Spleen (tissue), 11 donors: ENCODE measurements at regions not wholly inside any gene's neighbourhood (a gene's known extent, or its start where the extent isn't known, plus 50 kb on each side); places are given as distances from the start of the nearest gene placed in this dataset.

ENCODE experiments used
- DNase-seq: peaks from one replicate; pipeline ENCODE4 v3.0.0-alpha.2; 2020
- H3K27ac ChIP-seq, 8 donors: fragments of 200-600 bp; sonication (generic) in 7 of 8; 1 replicate in 4 of 8; 2 replicates in 4 of 8; pipeline versions ENCODE4 v1.5.0 to v1.8.0; 2016 to 2021; ENCODE audit warnings: inconsistent platforms in 4 of 8, mild to moderate bottlenecking in 4 of 8, moderate library complexity in 1 of 8
- H3K27me3 ChIP-seq, 7 donors: fragments of 200-600 bp; sonication (generic) in 6 of 7; replicated peaks in 1 of 7; 1 replicate in 4 of 7; 2 replicates in 3 of 7; pipeline versions ENCODE4 v1.5.0 to v1.8.0; 2016 to 2021; ENCODE audit warnings: inconsistent platforms in 3 of 7, mild to moderate bottlenecking in 1 of 7
- H3K36me3 ChIP-seq, 6 donors: fragments of 200-600 bp; sonication (generic) in 5 of 6; 1 replicate in 4 of 6; 2 replicates in 2 of 6; pipeline versions ENCODE4 v1.5.0 to v1.8.0; 2016 to 2021; ENCODE audit warnings: inconsistent platforms in 2 of 6
- H3K4me1 ChIP-seq, 6 donors: fragments of 200-600 bp; sonication (generic) in 5 of 6; 1 replicate in 3 of 6; 2 replicates in 3 of 6; pipeline versions ENCODE4 v1.5.0 to v1.8.0; 2016 to 2021; ENCODE audit warnings: inconsistent platforms in 3 of 6
- H3K4me3 ChIP-seq, 8 donors: fragments of 200-600 bp; sonication (generic) in 7 of 8; 1 replicate in 4 of 8; 2 replicates in 4 of 8; pipeline versions ENCODE4 v1.5.0 to v1.8.0; 2016 to 2021; ENCODE audit warnings: inconsistent platforms in 4 of 8, mild to moderate bottlenecking in 4 of 8, moderate library complexity in 2 of 8
- H3K9me3 ChIP-seq, 8 donors: fragments of 200-600 bp; sonication (generic) in 7 of 8; 1 replicate in 4 of 8; 2 replicates in 4 of 8; pipeline versions ENCODE4 v1.5.0 to v1.8.0; 2016 to 2021; ENCODE audit warnings: inconsistent platforms in 4 of 8
- POLR2A ChIP-seq, 3 donors: fragments of 450-650 bp; IDR thresholded peaks; one replicate each; pipeline ENCODE4 v1.5.1; 2017; ENCODE audit warnings: antibody characterized with exemption in 3 of 3, mild to moderate bottlenecking in 1 of 3
- POLR2AphosphoS5 ChIP-seq, 3 donors: sonication (generic); formaldehyde crosslinking; IDR thresholded peaks; one replicate each; pipeline ENCODE4 v1.5.1; 2017; ENCODE audit warnings: antibody characterized with exemption in 3 of 3
- WGBS, 5 donors: extraction: QIAGEN DNeasy Blood & Tissue Kit in 3 of 5; methylation state at CpG; one replicate each; pipeline versions ENCODE4 v1.1.5 to v1.1.7; 2013 to 2018; 5-methylcytosine and 5-hydroxymethylcytosine counted together
- intact Hi-C: fragments of 100-400 bp; cut with DNase I; formaldehyde crosslinking; loops from one replicate; pipeline ENCODE4 v1.15.0; 2023; ENCODE audit warnings: low total_unique reads
- TF ChIP-seq, protein P1 (sequence below), 11 experiments: fragments of 200-600 bp in 7 of 11; fragments of 450-650 bp in 4 of 11; sonication (generic) in 4 of 11; IDR thresholded peaks in 8 of 11; conservative IDR thresholded peaks in 3 of 11; 1 replicate in 7 of 11; 2 replicates in 4 of 11; pipeline versions ENCODE4 v1.4.0 to v1.8.0; 2016 to 2021; ENCODE audit warnings: antibody characterized with exemption in 11 of 11, inconsistent platforms in 4 of 11, mild to moderate bottlenecking in 1 of 11
- donor health status: healthy with polysubstance abuse.
- donor health status: DM: no; HTN: no; CAD: no; lungs with moderate emphysema.
- donor health status: DM: no; HTN: no; CAD: no.
- donor health status: Bipolar disorder and iron deficiency.
- donor health status: healthy.
- donor health status: DM: no; HTN: no; CAD: no.
- donor health status: DM: yes; HTN: yes; CAD: no.

DNA sequence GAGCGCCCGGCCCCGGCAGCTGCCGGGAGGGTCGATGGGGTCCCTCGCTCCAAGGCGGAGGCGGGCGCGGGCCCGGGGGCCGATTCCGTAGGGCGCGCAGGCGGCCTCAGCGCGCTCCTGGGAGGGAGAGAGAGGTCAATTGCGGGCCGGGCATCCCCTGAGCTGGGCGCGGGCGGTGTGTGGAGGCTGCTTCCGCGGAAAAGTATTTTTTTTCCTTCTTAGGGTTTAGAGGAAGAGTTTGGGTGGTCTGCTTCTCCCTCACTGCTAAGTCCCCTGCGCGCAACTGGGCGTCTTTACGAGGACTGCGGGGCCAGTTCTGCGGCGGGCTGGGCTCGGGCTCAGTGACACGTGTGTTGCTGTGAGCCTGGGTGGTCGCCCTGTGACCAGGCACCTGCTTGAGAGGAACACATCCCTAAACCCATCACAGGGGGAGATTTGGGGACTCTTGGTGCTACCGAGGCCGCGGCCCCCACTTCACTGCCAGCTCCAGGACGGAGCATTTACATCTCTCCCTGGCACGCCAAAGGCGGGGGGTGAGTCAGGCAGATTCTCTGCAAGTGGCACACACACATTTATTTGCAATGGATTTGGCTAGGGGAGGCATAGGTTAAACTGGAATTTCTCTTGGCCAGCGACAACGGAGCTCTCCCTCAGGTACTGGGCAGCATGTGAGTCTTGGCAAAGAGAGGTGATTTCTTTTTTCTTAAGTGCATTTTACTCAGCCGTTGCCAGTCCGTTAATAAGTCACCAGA lies 151.2 kb upstream of the SLC4A4 start:
- Histone ChIP-seq H3K36me3 (no peaks in the 10 kb centered on the region), H3K4me1 (peaks cover 8 to 42% (median 28%) of the 10 kb centered on the region in 6 donors), H3K27me3 (peaks cover 0 to 50% (median 24%) of the 10 kb centered on the region in 7 donors), H3K27ac (peak overlapping the region in 7 of 8 donors; percentile 44 to 78 (median 69)), H3K9me3 (no peaks in the 10 kb centered on the region), H3K4me3 (peak overlapping the region; percentile 55 to 85 (median 64))
- DNase-seq, result peak; percentile 78
- WGBS, 5 donors, result 1 to 10% (median 2%) methylated on average over 16 to 45 of the region's 45 CpGs
- intact Hi-C loops, result loop anchor here (10.0 kb wide), 1 partner anchor 527 kb away; no protein-coding TSS in a partner anchor
- TF ChIP-seq POLR2A (IDR thresholded peaks at IDR 0.05), result no peak
- peak in 1 of 3 donors; percentile 3 for TF ChIP-seq POLR2AphosphoS5 (IDR thresholded peaks at IDR 0.05)

DNA sequence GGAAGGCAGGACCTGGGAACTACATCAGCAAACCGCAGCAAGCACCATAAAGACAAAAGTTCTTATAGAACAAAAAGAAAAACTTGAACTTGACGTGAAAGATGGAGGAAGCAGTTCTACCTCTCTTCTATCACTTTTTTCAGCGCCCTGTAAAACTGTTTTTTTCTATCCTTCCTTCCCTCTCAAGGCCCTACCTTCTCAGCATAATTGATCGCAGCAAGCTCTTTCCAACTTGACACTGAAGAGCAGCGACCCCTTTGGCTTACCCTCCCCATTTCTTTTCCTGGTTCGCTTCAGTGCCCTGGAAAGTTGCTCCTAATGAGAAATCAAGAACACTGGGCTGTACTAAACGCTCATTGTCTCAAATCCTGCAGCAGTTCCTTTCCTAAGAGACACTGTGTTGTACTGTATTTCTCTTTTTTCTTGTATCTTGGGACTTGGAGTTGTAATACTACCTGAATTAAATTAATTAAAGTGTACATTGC lies 150.6 kb upstream of the SLC4A4 start:
- Histone ChIP-seq H3K4me3 (peak overlapping the region in 7 of 8 donors; percentile 58 to 85 (median 65)), H3K9me3 (no peaks in the 10 kb centered on the region), H3K27ac (peak overlapping the region in 5 of 8 donors; percentile 44 to 78 (median 74)), H3K27me3 (peaks cover 0 to 50% (median 24%) of the 10 kb centered on the region in 7 donors), H3K36me3 (no peaks in the 10 kb centered on the region), H3K4me1 (peaks cover 8 to 42% (median 28%) of the 10 kb centered on the region in 6 donors)
- intact Hi-C loops, result loop anchor here (10.0 kb wide), 1 partner anchor 527 kb away; no protein-coding TSS in a partner anchor
- no peak for DNase-seq
- WGBS, 5 donors, result 14 to 24% (median 15%) methylated on average over 7 of the region's 7 CpGs
- TF ChIP-seq POLR2A (IDR thresholded peaks at IDR 0.05), result no peak
- TF ChIP-seq, protein P1, sequence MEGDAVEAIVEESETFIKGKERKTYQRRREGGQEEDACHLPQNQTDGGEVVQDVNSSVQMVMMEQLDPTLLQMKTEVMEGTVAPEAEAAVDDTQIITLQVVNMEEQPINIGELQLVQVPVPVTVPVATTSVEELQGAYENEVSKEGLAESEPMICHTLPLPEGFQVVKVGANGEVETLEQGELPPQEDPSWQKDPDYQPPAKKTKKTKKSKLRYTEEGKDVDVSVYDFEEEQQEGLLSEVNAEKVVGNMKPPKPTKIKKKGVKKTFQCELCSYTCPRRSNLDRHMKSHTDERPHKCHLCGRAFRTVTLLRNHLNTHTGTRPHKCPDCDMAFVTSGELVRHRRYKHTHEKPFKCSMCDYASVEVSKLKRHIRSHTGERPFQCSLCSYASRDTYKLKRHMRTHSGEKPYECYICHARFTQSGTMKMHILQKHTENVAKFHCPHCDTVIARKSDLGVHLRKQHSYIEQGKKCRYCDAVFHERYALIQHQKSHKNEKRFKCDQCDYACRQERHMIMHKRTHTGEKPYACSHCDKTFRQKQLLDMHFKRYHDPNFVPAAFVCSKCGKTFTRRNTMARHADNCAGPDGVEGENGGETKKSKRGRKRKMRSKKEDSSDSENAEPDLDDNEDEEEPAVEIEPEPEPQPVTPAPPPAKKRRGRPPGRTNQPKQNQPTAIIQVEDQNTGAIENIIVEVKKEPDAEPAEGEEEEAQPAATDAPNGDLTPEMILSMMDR (IDR thresholded peaks at IDR 0.05 in 8 of 11, conservative IDR thresholded peaks at IDR 0.05 in 3 of 11), result no peak
- TF ChIP-seq POLR2AphosphoS5 (IDR thresholded peaks at IDR 0.05), result no peak

DNA sequence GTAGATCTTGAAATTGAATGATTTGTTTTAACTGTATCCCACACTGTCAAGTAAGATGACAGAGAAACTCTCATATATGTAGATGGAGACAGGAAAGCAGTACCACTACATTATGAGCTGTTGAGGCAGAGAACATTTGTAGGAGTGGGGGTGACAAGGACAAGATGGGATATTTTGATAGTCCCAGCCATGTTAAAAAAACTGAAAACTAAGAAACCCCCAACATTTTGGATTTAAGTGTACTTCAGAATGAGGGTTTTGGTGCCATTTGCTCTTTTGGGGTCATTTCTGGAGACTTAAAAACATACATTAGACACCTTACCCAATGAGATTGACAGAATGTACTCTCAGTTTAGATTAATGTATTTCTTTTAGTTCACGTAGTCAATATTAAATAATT lies 149.9 kb upstream of the SLC4A4 start:
- 89 to 98% (median 93%) methylated on average over 1 of the region's 1 CpG for WGBS, 5 donors
- intact Hi-C loops, result loop anchor here (10.0 kb wide), 1 partner anchor 526 kb away; no protein-coding TSS in a partner anchor
- Histone ChIP-seq H3K27me3 (peaks cover 0 to 50% (median 24%) of the 10 kb centered on the region in 7 donors), H3K4me1 (peaks cover 8 to 41% (median 27%) of the 10 kb centered on the region in 6 donors), H3K27ac (peak overlapping the region in 1 of 8 donors; percentile 4), H3K9me3 (no peaks in the 10 kb centered on the region), H3K4me3 (no peak overlapping the region), H3K36me3 (no peaks in the 10 kb centered on the region)
- DNase-seq, result no peak
- TF ChIP-seq, protein P1 (IDR thresholded peaks at IDR 0.05 in 8 of 11, conservative IDR thresholded peaks at IDR 0.05 in 3 of 11), result no peak
- TF ChIP-seq POLR2A (IDR thresholded peaks at IDR 0.05) (no peak), POLR2AphosphoS5 (IDR thresholded peaks at IDR 0.05) (no peak)

DNA sequence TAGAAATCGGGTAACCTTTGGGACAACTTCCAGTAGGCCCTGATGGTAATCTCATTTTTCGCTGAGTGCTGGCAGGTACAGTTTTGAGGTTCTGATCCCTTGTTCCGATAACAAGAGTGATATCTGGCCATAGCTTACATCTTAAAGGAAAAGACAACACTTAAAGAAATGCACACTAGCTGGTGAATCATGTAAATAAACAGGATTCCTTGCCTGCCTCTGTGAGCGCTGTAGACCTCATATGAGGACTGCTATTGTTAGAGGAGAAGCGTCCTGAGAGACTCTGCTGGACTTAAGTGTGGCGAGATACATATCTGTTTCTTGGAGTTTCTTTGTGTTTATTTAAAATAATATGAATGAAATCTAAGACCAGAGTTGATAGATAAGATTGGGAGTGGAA lies 149.3 kb upstream of the SLC4A4 start:
- peaks cover 8 to 35% (median 22%) of the 10 kb centered on the region in 6 donors for H3K4me1 ChIP-seq
- H3K4me3 ChIP-seq, result no peak overlapping the region
- no peak for DNase-seq
- no peak overlapping the region for H3K27ac ChIP-seq
- H3K36me3 ChIP-seq, result no peaks in the 10 kb centered on the region
- TF ChIP-seq, protein P1 (IDR thresholded peaks at IDR 0.05 in 8 of 11, conservative IDR thresholded peaks at IDR 0.05 in 3 of 11), result no peak
- TF ChIP-seq POLR2A (IDR thresholded peaks at IDR 0.05), result no peak
- no peak for TF ChIP-seq POLR2AphosphoS5 (IDR thresholded peaks at IDR 0.05)
- WGBS, 5 donors, result 88 to 96% (median 91%) methylated on average over 6 of the region's 6 CpGs
- H3K27me3 ChIP-seq, result peaks cover 0 to 48% (median 24%) of the 10 kb centered on the region in 7 donors
- H3K9me3 ChIP-seq, result no peaks in the 10 kb centered on the region
- intact Hi-C loops, result loop anchor here (10.0 kb wide), 1 partner anchor 525 kb away; no protein-coding TSS in a partner anchor
